WTC11 (cell line): ENCODE measurements at regions not wholly inside any gene's neighbourhood (a gene's known extent, or its start where the extent isn't known, plus 50 kb on each side); places are given as distances from the start of the nearest gene placed in this dataset.

ENCODE experiments used
- ATAC-seq: fragments of 200-7000 bp; cut with Tn5 transposase; 2 replicates; pipeline ENCODE4 v1.10.0; 2021; ENCODE audit warnings: mild to moderate bottlenecking, moderate library complexity
- CTCF ChIA-PET: fragments of 300-600 bp; sonication (Branson Sonifier 250); formaldehyde crosslinking; loops from one replicate; lab custom pipeline; 2021; ENCODE audit warnings: antibody characterized with exemption; lab: Charles Lee
- POLR2A ChIA-PET: fragments of 350-600 bp; sonication (Branson Sonifier 250); formaldehyde crosslinking; loops from one replicate; lab custom pipeline; 2021; ENCODE audit warnings: antibody characterized with exemption; lab: Charles Lee
- DNase-seq: peaks from one replicate; pipeline ENCODE4 v3.0.0; 2021; ENCODE audit warnings: low spot score
- H3K27ac Mint-ChIP-seq: 2 replicates; pipeline ENCODE4 v1.8.0; 2021; ENCODE audit warnings: mixed read lengths
- H3K27me3 Mint-ChIP-seq: 2 replicates; pipeline ENCODE4 v1.8.0; 2021; ENCODE audit warnings: low read depth, mild to moderate bottlenecking, moderate library complexity, mixed read lengths
- H3K36me3 Mint-ChIP-seq: 2 replicates; pipeline ENCODE4 v1.8.0; 2021; ENCODE audit warnings: mixed read lengths
- H3K4me1 Mint-ChIP-seq: 2 replicates; pipeline ENCODE4 v1.8.0; 2022; ENCODE audit warnings: mixed read lengths
- H3K4me3 Mint-ChIP-seq: 2 replicates; pipeline ENCODE4 v1.8.0; 2021; ENCODE audit warnings: mild to moderate bottlenecking, moderate library complexity, mixed read lengths
- H3K9me3 Mint-ChIP-seq: 2 replicates; pipeline ENCODE4 v1.8.0; 2021; ENCODE audit warnings: mixed read lengths
- CBFB ChIP-seq: sonication (generic); formaldehyde crosslinking; IDR thresholded peaks from 2 replicates; pipeline ENCODE4 v1.8.1; 2022; ENCODE audit warnings: mild to moderate bottlenecking, low read depth, missing genetic modification reagents
- CREB1 ChIP-seq: sonication (generic); formaldehyde crosslinking; IDR thresholded peaks from 2 replicates; pipeline ENCODE4 v1.8.0; 2023; ENCODE audit warnings: mild to moderate bottlenecking, missing genetic modification reagents
- CREM ChIP-seq: sonication (generic); formaldehyde crosslinking; IDR thresholded peaks from 2 replicates; pipeline ENCODE4 v1.8.1; 2022; ENCODE audit warnings: mild to moderate bottlenecking, missing genetic modification reagents, moderate library complexity
- E2F5 ChIP-seq: sonication (generic); formaldehyde crosslinking; IDR thresholded peaks from 2 replicates; pipeline ENCODE4 v1.8.1; 2022; ENCODE audit warnings: mild to moderate bottlenecking, moderate library complexity, missing genetic modification reagents
- ERG ChIP-seq: fragments of 250-450 bp; sonication (Bioruptor Pico); IDR thresholded peaks from 2 replicates; pipeline ENCODE4 v1.8.0; 2021; ENCODE audit warnings: mild to moderate bottlenecking
- GABPB1 ChIP-seq: sonication (generic); formaldehyde crosslinking; IDR thresholded peaks from 2 replicates; pipeline ENCODE4 v1.8.1; 2023; ENCODE audit warnings: mild to moderate bottlenecking, missing genetic modification reagents
- HMGA2 ChIP-seq: fragments of 250-450 bp; sonication (Bioruptor Pico); IDR thresholded peaks from 2 replicates; pipeline ENCODE4 v1.4.0; 2021; ENCODE audit warnings: mild to moderate bottlenecking, moderate library complexity
- HMGXB4 ChIP-seq: sonication (generic); formaldehyde crosslinking; IDR thresholded peaks from 2 replicates; pipeline ENCODE4 v1.8.1; 2023; ENCODE audit warnings: mild to moderate bottlenecking, moderate library complexity, missing genetic modification reagents
- MLX ChIP-seq: sonication (generic); formaldehyde crosslinking; IDR thresholded peaks from 2 replicates; pipeline ENCODE4 v1.8.1; 2023; ENCODE audit warnings: mild to moderate bottlenecking, missing genetic modification reagents, moderate library complexity
- NFE2L1 ChIP-seq: sonication (generic); formaldehyde crosslinking; IDR thresholded peaks from 2 replicates; pipeline ENCODE4 v1.8.1; 2023; ENCODE audit warnings: missing genetic modification reagents
- SMAD3 ChIP-seq: sonication (generic); formaldehyde crosslinking; IDR thresholded peaks from 2 replicates; pipeline ENCODE4 v1.8.0; 2022; ENCODE audit warnings: missing genetic modification reagents, mild to moderate bottlenecking, borderline replicate concordance
- SMAD4 ChIP-seq: sonication (generic); formaldehyde crosslinking; IDR thresholded peaks from 2 replicates; pipeline ENCODE4 v1.8.0; 2022; ENCODE audit warnings: mild to moderate bottlenecking, missing genetic modification reagents
- SP1 ChIP-seq: sonication (generic); formaldehyde crosslinking; conservative IDR thresholded peaks from 2 replicates; pipeline ENCODE4 v1.8.1; 2022; ENCODE audit warnings: missing genetic modification reagents
- TCF7 ChIP-seq: sonication (generic); formaldehyde crosslinking; IDR thresholded peaks from 2 replicates; pipeline ENCODE4 v1.8.0; 2022; ENCODE audit warnings: mild to moderate bottlenecking, low read depth, missing genetic modification reagents, moderate library complexity
- TP53 ChIP-seq: sonication (generic); formaldehyde crosslinking; IDR thresholded peaks from 2 replicates; pipeline ENCODE4 v1.8.1; 2023; ENCODE audit warnings: mild to moderate bottlenecking, missing genetic modification reagents
- ZNF532 ChIP-seq: fragments of 250-450 bp; sonication (Bioruptor Pico); IDR thresholded peaks from 2 replicates; pipeline ENCODE4 v1.9.0; 2021; ENCODE audit warnings: mild to moderate bottlenecking, borderline replicate concordance
- ZNF671 ChIP-seq: fragments of 250-450 bp; sonication (Bioruptor Pico); IDR thresholded peaks from 2 replicates; pipeline ENCODE4 v1.8.0; 2021; ENCODE audit warnings: mild to moderate bottlenecking
- TF ChIP-seq, protein P1 (sequence below): sonication (generic); formaldehyde crosslinking; IDR thresholded peaks from 2 replicates; pipeline ENCODE4 v1.8.0; 2023; ENCODE audit warnings: missing genetic modification reagents, mild to moderate bottlenecking, borderline replicate concordance
- TF ChIP-seq, protein P2 (sequence below): sonication (generic); formaldehyde crosslinking; conservative IDR thresholded peaks from 2 replicates; pipeline ENCODE4 v1.8.1; 2023; ENCODE audit warnings: mild to moderate bottlenecking, low read depth, missing genetic modification reagents, moderate library complexity

- TF ChIP-seq, protein P1, sequence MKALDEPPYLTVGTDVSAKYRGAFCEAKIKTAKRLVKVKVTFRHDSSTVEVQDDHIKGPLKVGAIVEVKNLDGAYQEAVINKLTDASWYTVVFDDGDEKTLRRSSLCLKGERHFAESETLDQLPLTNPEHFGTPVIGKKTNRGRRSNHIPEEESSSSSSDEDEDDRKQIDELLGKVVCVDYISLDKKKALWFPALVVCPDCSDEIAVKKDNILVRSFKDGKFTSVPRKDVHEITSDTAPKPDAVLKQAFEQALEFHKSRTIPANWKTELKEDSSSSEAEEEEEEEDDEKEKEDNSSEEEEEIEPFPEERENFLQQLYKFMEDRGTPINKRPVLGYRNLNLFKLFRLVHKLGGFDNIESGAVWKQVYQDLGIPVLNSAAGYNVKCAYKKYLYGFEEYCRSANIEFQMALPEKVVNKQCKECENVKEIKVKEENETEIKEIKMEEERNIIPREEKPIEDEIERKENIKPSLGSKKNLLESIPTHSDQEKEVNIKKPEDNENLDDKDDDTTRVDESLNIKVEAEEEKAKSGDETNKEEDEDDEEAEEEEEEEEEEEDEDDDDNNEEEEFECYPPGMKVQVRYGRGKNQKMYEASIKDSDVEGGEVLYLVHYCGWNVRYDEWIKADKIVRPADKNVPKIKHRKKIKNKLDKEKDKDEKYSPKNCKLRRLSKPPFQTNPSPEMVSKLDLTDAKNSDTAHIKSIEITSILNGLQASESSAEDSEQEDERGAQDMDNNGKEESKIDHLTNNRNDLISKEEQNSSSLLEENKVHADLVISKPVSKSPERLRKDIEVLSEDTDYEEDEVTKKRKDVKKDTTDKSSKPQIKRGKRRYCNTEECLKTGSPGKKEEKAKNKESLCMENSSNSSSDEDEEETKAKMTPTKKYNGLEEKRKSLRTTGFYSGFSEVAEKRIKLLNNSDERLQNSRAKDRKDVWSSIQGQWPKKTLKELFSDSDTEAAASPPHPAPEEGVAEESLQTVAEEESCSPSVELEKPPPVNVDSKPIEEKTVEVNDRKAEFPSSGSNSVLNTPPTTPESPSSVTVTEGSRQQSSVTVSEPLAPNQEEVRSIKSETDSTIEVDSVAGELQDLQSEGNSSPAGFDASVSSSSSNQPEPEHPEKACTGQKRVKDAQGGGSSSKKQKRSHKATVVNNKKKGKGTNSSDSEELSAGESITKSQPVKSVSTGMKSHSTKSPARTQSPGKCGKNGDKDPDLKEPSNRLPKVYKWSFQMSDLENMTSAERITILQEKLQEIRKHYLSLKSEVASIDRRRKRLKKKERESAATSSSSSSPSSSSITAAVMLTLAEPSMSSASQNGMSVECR, result no peak
- TF ChIP-seq HMGXB4 (CRISPR knock-in tag) (no peak), ERG (CRISPR knock-in tag) (no peak), SP1 (CRISPR knock-in tag) (no peak), CREB1 (CRISPR knock-in tag) (no peak), HMGA2 (CRISPR knock-in tag) (no peak), ZNF671 (no peak), CBFB (CRISPR knock-in tag) (no peak), SMAD4 (CRISPR knock-in tag) (no peak)
- TF ChIP-seq, protein P2, sequence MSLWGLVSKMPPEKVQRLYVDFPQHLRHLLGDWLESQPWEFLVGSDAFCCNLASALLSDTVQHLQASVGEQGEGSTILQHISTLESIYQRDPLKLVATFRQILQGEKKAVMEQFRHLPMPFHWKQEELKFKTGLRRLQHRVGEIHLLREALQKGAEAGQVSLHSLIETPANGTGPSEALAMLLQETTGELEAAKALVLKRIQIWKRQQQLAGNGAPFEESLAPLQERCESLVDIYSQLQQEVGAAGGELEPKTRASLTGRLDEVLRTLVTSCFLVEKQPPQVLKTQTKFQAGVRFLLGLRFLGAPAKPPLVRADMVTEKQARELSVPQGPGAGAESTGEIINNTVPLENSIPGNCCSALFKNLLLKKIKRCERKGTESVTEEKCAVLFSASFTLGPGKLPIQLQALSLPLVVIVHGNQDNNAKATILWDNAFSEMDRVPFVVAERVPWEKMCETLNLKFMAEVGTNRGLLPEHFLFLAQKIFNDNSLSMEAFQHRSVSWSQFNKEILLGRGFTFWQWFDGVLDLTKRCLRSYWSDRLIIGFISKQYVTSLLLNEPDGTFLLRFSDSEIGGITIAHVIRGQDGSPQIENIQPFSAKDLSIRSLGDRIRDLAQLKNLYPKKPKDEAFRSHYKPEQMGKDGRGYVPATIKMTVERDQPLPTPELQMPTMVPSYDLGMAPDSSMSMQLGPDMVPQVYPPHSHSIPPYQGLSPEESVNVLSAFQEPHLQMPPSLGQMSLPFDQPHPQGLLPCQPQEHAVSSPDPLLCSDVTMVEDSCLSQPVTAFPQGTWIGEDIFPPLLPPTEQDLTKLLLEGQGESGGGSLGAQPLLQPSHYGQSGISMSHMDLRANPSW (CRISPR knock-in tag), result no peak
These were observed 64.3 kb upstream of the ZNF716 start (continued) for GRCh38 chr7:57385668-57386067.

DNA sequence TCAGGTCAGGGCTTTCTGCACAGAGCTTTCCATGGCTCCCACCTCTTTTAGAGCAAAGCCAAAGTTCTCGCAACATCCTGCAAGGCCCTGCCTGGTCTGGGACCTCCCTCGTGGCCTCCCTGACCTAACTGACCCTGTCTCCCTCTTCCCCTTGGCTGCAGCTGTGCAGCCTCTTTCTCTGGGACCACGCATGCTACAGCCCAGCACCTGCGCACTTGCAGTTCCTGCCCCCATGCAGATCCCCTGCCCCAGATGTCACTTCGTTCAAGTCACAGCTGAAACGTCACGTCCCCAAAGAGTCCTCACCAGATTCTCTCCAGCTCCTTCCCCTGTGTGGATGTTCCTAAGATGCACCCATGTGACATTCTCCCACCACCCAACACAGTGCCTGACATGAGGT, 61.2 kb upstream of the ZNF716 start:
- no peak for ATAC-seq
- H3K9me3 Mint-ChIP-seq, result peaks cover 57% of the 10 kb centered on the region
- CTCF ChIA-PET, result no interaction called here

GRCh38 chr7:57398548-57398947, 51.4 kb upstream of the ZNF716 start:
- peaks cover 44% of the 10 kb centered on the region for H3K9me3 Mint-ChIP-seq
- no peak overlapping the region for H3K27ac Mint-ChIP-seq
- POLR2A ChIA-PET, result no interaction called here
- ATAC-seq (no peak), DNase-seq (no peak)
- CTCF ChIA-PET, result no interaction called here
- H3K4me3 Mint-ChIP-seq, result no peak overlapping the region
- H3K36me3 Mint-ChIP-seq, result peaks cover 57% of the 10 kb centered on the region
- H3K27me3 Mint-ChIP-seq, result peaks cover 20% of the 10 kb centered on the region
- H3K4me1 Mint-ChIP-seq, result no peaks in the 10 kb centered on the region
- TF ChIP-seq TP53 (CRISPR knock-in tag) (no peak), E2F5 (CRISPR knock-in tag) (no peak), NFE2L1 (CRISPR knock-in tag) (no peak), SMAD3 (CRISPR knock-in tag) (no peak), GABPB1 (no peak), CREM (CRISPR knock-in tag) (no peak), ZNF532 (no peak)

More for the DNA sequence above, 61.2 kb upstream of the ZNF716 start:
- H3K4me1 Mint-ChIP-seq, result no peaks in the 10 kb centered on the region
- H3K27ac Mint-ChIP-seq, result no peak overlapping the region
- H3K27me3 Mint-ChIP-seq, result peaks cover 15% of the 10 kb centered on the region
- TF ChIP-seq TCF7 (CRISPR knock-in tag) (no peak), MLX (CRISPR knock-in tag) (no peak)
- TF ChIP-seq, all 79 proteins: peak for 0
- DNase-seq, result no peak
- POLR2A ChIA-PET, result no interaction called here
- Mint-ChIP-seq H3K36me3 (peaks cover 65% of the 10 kb centered on the region), H3K4me3 (no peak overlapping the region)
